ENCODE measurements at regions not wholly inside any gene's neighbourhood (a gene's known extent, or its start where the extent isn't known, plus 50 kb on each side); places are given as distances from the start of the nearest gene placed in this dataset.

DNA sequence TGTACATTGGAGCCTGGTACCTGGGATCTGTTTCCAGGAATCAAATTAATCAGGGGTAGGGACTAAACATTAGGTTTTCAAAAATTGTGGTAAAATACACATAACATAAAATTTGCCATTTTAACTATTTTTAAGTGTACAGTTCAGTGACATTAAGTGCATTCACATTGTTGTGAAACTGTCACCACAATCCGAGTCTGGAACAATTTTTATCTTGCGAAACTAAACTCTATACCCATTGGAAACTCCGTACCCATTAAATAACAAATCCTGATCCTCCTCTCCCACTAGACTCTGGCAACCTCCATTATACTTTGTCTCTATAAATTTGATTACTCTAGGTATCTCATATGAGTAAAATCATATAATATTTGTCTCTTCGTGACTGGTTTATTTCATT is 486.2 kb downstream of the GADD45G start:
- TF ChIP-seq CTCF (IDR thresholded peaks at IDR 0.05) = no peak
- TF ChIP-seq POLR2A (IDR thresholded peaks at IDR 0.05) = no peak
